ENCODE measurements at regions not wholly inside any gene's neighbourhood (a gene's known extent, or its start where the extent isn't known, plus 50 kb on each side); places are given as distances from the start of the nearest gene placed in this dataset.

GRCh38 chr4:174120446-174121295, 162.8 kb downstream of the FBXO8 start:
- DNase-seq: peak; percentile 12

GRCh38 chr4:174119830-174120229, 163.6 kb downstream of the FBXO8 start:
- no peak for DNase-seq

- no peak for DNase-seq
Measured at GRCh38 chr4:174119051-174119450, 164.4 kb downstream of the FBXO8 start.

- DNase-seq: no peak
Measured at GRCh38 chr4:174118171-174118570, 165.3 kb downstream of the FBXO8 start.

- DNase-seq: no peak
Measured at GRCh38 chr4:174117445-174117844, 166.0 kb downstream of the FBXO8 start.

GRCh38 chr4:174116021-174116420, 167.4 kb downstream of the FBXO8 start:
- no peak for DNase-seq

- no peak for DNase-seq
Measured at GRCh38 chr4:174111422-174111821, 172.0 kb downstream of the FBXO8 start.

GRCh38 chr4:174110180-174110579, 173.3 kb downstream of the FBXO8 start:
- no peak for DNase-seq

GRCh38 chr4:174107746-174108354, 175.6 kb downstream of the FBXO8 start:
- no peak for DNase-seq

GRCh38 chr4:174105202-174105601, 178.3 kb downstream of the FBXO8 start:
- DNase-seq: no peak

- DNase-seq: no peak
Measured at GRCh38 chr4:174100910-174101309, 182.6 kb downstream of the FBXO8 start.

- DNase-seq: no peak
Measured at GRCh38 chr4:174099712-174100111, 183.8 kb downstream of the FBXO8 start.

GRCh38 chr4:174096999-174097398, 186.5 kb downstream of the FBXO8 start:
- no peak for DNase-seq

GRCh38 chr4:174096456-174096855, 187.0 kb downstream of the FBXO8 start:
- DNase-seq: no peak

GRCh38 chr4:174091130-174091529, 192.3 kb downstream of the FBXO8 start:
- no peak for DNase-seq

- DNase-seq: no peak
Measured at GRCh38 chr4:174089711-174090110, 193.8 kb downstream of the FBXO8 start.

GRCh38 chr4:174088795-174089194, 194.7 kb downstream of the FBXO8 start:
- no peak for DNase-seq

GRCh38 chr4:174086829-174087799, 196.4 kb downstream of the FBXO8 start:
- DNase-seq: no peak

- DNase-seq: no peak
Measured at GRCh38 chr4:174084981-174085380, 198.5 kb downstream of the FBXO8 start.

GRCh38 chr4:174084542-174084941, 198.9 kb downstream of the FBXO8 start:
- DNase-seq: no peak

- no peak for DNase-seq
Measured at GRCh38 chr4:174080361-174080760, 203.1 kb downstream of the FBXO8 start.

GRCh38 chr4:174071595-174071994, 211.9 kb downstream of the FBXO8 start:
- no peak for DNase-seq

GRCh38 chr4:174069848-174070330, 213.6 kb downstream of the FBXO8 start:
- DNase-seq: no peak
